GM21390 (cell line): ENCODE measurements at regions not wholly inside any gene's neighbourhood (a gene's known extent, or its start where the extent isn't known, plus 50 kb on each side); places are given as distances from the start of the nearest gene placed in this dataset.

Experiments used
- ATAC-seq: cut with Tn5 transposase; IDR thresholded peaks from one replicate; pipeline ENCODE4 v1.9.1; 2021; ENCODE audit not compliant: unreplicated experiment

GRCh38 chr3:81439108-81439507, 322.3 kb downstream of the GBE1 start:
- ATAC-seq, result no peak

GRCh38 chr3:81437683-81438082, 323.8 kb downstream of the GBE1 start:
- no peak for ATAC-seq

GRCh38 chr3:81436182-81436581, 325.3 kb downstream of the GBE1 start:
- no peak for ATAC-seq

DNA sequence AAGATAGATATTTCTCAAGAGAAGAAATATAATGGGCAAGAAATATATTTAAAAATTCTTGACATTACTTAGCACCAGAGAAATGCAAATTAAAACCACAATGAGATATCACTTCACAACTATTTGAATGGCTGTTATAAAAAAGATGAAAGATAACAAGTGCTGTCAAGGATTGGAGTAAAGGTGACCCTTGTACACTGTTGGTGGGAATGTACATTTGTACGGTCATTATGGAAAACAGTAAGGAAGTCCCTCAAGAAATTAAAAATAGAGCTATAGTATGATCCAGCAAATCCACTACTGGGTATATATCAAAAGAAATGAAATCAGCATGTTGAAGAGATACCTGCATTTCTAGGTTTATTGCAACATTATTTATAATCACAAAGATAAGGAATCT, 326.4 kb downstream of the GBE1 start:
- no peak for ATAC-seq

DNA sequence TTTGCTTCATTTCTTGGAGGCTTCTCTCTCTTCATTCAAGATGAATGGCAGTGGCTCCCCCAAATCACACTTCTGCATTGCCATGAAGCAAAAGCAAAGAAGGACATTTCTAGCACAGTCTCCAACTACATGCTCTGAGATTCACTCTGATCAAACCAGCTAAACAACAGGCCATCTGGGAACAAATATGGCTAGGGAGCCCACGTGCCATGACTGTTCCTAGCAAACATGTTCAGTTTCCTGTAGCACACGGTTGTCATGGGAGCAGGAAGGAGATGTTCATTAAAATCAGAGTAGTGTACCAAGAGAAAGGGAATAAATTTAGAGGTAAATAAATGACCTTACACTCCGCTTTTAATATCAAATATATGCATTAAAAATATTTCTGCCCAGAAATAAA, 327.3 kb downstream of the GBE1 start:
- no peak for ATAC-seq

GRCh38 chr3:81433675-81434074, 327.8 kb downstream of the GBE1 start:
- no peak for ATAC-seq

GRCh38 chr3:81432456-81432855, 329.0 kb downstream of the GBE1 start:
- no peak for ATAC-seq

DNA sequence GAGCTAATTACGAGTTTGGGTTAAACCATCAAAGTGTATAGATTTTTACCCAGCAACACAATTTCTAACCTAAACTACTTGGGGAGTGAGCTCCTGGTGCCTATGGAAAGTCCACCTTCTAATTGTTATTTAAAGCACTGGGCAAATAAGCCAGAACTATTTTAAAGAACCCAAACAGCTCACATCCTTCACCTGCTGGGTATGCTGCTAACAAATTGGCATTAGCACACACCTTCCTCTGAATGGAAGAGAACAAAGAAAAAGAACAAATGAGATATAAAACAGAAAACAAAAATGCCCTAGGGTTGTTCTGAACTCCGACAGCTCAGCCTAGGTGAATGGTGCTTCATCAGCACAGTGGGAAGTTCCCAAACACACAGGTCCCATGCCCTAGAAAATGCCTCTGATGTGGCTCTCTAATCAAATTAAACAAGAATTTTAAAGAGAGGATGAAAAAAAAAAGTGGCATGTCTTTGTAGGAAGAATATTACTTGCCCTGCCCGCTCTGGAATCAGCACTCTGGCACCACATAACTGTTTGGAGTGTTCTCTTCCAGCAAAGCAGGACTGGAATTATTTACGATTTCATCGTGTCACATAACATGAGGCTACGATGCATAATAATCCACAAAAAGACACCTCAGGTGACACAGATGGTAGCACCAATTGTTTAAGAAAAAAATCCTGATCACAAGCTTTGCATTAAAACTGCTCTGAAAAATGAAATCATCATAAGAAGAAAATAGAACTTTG, 334.4 kb downstream of the GBE1 start:
- ATAC-seq, result no peak

GRCh38 chr3:81425198-81425868, 336.1 kb downstream of the GBE1 start:
- ATAC-seq, result no peak

GRCh38 chr3:81419228-81419627, 342.2 kb downstream of the GBE1 start:
- ATAC-seq, result no peak

GRCh38 chr3:81416812-81417211, 344.6 kb downstream of the GBE1 start:
- ATAC-seq, result no peak

GRCh38 chr3:81406318-81406717, 355.1 kb downstream of the GBE1 start:
- no peak for ATAC-seq

GRCh38 chr3:81395739-81396513, 365.5 kb downstream of the GBE1 start:
- no peak for ATAC-seq

DNA sequence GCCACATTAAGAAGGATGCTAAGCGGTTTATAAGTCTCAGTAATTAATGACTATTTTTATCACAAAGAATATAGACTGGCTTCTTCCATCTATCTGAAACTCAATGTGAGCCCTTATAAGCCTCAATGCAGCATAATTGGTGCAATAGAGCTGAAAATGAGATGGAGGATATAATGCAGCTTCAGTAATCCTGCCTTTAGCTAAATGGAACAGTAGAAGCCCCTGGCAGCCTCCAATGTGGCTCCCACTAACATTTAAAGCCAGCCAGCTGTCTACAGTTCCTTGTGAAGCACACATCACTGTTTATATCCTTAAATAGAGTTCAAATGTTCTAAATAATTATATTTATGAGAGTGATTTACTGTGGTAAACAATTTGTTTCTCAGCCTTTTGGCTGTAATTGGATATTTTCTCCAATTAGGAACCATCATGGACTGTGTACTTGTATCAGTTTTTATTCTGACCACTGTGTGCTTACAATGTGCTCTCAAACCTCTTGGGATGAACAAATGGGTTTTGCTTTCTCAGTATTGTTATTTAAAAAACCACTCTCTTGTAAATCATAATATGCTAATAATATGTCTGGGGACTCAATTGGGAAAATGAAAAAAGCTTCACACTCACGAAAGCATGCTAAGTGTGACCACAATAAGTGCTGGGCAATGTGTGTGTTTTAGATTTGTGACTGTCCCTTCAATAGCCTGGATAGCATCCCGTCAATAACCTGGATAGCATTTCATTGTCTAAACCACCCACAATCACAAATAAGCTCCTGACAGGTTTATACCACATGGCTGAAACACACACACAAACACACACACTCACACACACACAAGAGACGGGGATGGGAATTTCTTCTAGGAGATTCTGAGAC, 366.6 kb downstream of the GBE1 start:
- no peak for ATAC-seq

GRCh38 chr3:81393251-81393650, 368.2 kb downstream of the GBE1 start:
- ATAC-seq, result no peak

- ATAC-seq, result no peak
Observed at GRCh38 chr3:81390796-81391195, 370.6 kb downstream of the GBE1 start.

DNA sequence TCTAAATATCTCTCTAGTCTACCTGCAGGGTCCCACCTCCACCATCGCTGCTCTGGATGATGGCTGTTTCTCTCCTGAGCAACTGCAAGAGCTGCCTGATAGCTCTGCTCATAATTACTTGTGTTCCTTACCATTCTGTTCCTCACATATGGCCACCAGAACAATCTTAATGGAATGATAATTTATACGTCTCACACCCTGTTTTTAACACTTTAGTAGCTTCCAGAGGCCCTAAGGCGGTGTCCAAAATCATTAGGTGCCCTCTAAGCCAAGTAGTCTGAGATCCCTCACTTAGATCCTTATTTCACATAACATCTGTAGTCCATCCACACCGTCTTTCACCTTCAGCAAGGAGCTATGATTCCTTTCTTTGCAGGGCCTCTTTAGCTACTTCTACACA, 373.3 kb downstream of the GBE1 start:
- ATAC-seq, result no peak

DNA sequence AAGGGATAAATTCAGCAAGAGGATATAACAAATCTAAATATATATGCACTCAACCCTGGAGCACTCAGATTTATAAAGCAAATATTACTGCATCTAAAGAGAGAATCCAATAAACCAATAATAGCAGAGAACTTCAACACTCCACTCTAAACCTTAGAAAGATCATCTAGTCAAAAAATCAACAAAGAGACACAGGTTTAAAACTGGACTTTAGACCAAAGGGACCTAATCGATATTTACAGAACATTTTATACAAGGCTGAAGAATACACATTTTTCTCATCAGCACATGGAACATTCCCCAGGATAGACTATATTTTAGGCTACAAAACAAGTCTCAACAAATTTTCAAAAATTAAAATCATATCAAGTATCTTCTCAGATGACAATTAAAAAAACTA, 379.0 kb downstream of the GBE1 start:
- ATAC-seq, result no peak

GRCh38 chr3:81380234-81380633, 381.2 kb downstream of the GBE1 start:
- ATAC-seq, result no peak

GRCh38 chr3:81378552-81379293, 382.7 kb downstream of the GBE1 start:
- ATAC-seq, result no peak
